ENCODE measurements at regions not wholly inside any gene's neighbourhood (a gene's known extent, or its start where the extent isn't known, plus 50 kb on each side); places are given as distances from the start of the nearest gene placed in this dataset.

GRCh38 chr9:80086822-80087345 lies 515.1 kb downstream of the TLE4 start:
- no peaks in the 10 kb centered on the region for H3K9me3 Mint-ChIP-seq
- Histone ChIP-seq H3K23ac (ENCODE audit: insufficient read length, low read depth, low read length) (no peak overlapping the region), H2AK5ac (ENCODE audit: insufficient read length, low read length) (no peak overlapping the region), H3K4me1 (ENCODE audit: insufficient read depth, low read length) (no peaks in the 10 kb centered on the region), H2BK20ac (ENCODE audit: low read depth, low read length, poor library complexity, severe bottlenecking) (no peak overlapping the region), H2BK15ac (ENCODE audit: low read depth, low read length) (no peak overlapping the region), H4K5ac (ENCODE audit: insufficient read length, low read depth, low read length) (no peak overlapping the region), H2BK12ac (ENCODE audit: insufficient read length, low read depth, low read length) (no peak overlapping the region), H3K14ac (ENCODE audit: insufficient read depth, low read length) (no peak overlapping the region), H2BK120ac (ENCODE audit: low read depth, low read length, poor library complexity, severe bottlenecking) (no peak overlapping the region), H3K9ac (ENCODE audit: extremely low read depth, insufficient read length, low read length) (no peak overlapping the region), H3K4ac (ENCODE audit: low read depth, low read length) (no peak overlapping the region), H3K27ac (ENCODE audit: insufficient read length, low read depth, low read length) (no peak overlapping the region), H2AFZ (ENCODE audit: low read length) (no peak overlapping the region), H3T11ph (ENCODE audit: low read length) (no peak overlapping the region), H3K79me1 (ENCODE audit: insufficient read depth, low read depth, low read length, poor library complexity, severe bottlenecking) (no peaks in the 10 kb centered on the region), H3K4me2 (ENCODE audit: insufficient read depth, insufficient read length, low read length) (no peak overlapping the region), H4K20me1 (ENCODE audit: control insufficient read depth, insufficient read depth, insufficient read length) (no peaks in the 10 kb centered on the region), H4K8ac (replicated peaks; ENCODE audit: insufficient read length, low read depth, low read length) (no peak overlapping the region), H2BK5ac (ENCODE audit: insufficient read length, low read length) (no peak overlapping the region), H3K79me2 (ENCODE audit: insufficient read depth, low read length) (no peaks in the 10 kb centered on the region), H3K27me3 (ENCODE audit: insufficient read depth, low read length) (no peaks in the 10 kb centered on the region), H3K23me2 (ENCODE audit: insufficient read length, low read depth, low read length, poor library complexity, severe bottlenecking) (no peaks in the 10 kb centered on the region), H3K9me3 (ENCODE audit: control insufficient read depth, low read depth, low read length) (no peaks in the 10 kb centered on the region), H3K56ac (ENCODE audit: insufficient read length, low read depth, low read length) (no peak overlapping the region), H3K18ac (ENCODE audit: insufficient read length, low read depth, low read length) (no peak overlapping the region), H4K91ac (ENCODE audit: insufficient read length, low read depth, low read length) (no peak overlapping the region)
- no CpG with 5 or more reads among the region's 2 CpGs for WGBS (ENCODE audit: extremely low coverage, insufficient read length, low lambda C conversion rate)
- H3K36me3 Mint-ChIP-seq (ENCODE audit: insufficient read depth in 1 of 3, low read depth in 3 of 3), result no peaks in the 10 kb centered on the region
- no peak for DNase-seq
- no peak overlapping the region for H3K4me3 Mint-ChIP-seq
- TF ChIP-seq, protein P1, sequence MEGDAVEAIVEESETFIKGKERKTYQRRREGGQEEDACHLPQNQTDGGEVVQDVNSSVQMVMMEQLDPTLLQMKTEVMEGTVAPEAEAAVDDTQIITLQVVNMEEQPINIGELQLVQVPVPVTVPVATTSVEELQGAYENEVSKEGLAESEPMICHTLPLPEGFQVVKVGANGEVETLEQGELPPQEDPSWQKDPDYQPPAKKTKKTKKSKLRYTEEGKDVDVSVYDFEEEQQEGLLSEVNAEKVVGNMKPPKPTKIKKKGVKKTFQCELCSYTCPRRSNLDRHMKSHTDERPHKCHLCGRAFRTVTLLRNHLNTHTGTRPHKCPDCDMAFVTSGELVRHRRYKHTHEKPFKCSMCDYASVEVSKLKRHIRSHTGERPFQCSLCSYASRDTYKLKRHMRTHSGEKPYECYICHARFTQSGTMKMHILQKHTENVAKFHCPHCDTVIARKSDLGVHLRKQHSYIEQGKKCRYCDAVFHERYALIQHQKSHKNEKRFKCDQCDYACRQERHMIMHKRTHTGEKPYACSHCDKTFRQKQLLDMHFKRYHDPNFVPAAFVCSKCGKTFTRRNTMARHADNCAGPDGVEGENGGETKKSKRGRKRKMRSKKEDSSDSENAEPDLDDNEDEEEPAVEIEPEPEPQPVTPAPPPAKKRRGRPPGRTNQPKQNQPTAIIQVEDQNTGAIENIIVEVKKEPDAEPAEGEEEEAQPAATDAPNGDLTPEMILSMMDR (conservative IDR thresholded peaks at IDR 0.05), result no peak
- H3K27ac Mint-ChIP-seq, result no peak overlapping the region
- H3K4me1 Mint-ChIP-seq, result no peaks in the 10 kb centered on the region
- H3K27me3 Mint-ChIP-seq (ENCODE audit: low read depth), result no peaks in the 10 kb centered on the region; the same call in 1 of the 2 replicates

Measured in H9 (cell line).